Type B pancreatic cell (in vitro differentiated cells): ENCODE measurements at regions not wholly inside any gene's neighbourhood (a gene's known extent, or its start where the extent isn't known, plus 50 kb on each side); places are given as distances from the start of the nearest gene placed in this dataset.

Source experiments
- DNase-seq: peaks from one replicate; pipeline ENCODE4 v3.0.0; 2021; ENCODE audit warnings: mixed read lengths; ENCODE audit not compliant: unreplicated experiment; ENCODE audit errors: extremely low spot score
- H3K27ac Mint-ChIP-seq: 2 replicates; pipeline ENCODE4 v1.8.0; 2021; ENCODE audit warnings: mild to moderate bottlenecking, mixed read lengths
- H3K27me3 Mint-ChIP-seq: 2 replicates; pipeline ENCODE4 v1.8.0; 2021; ENCODE audit warnings: mixed read lengths
- H3K36me3 Mint-ChIP-seq: 2 replicates; pipeline ENCODE4 v1.8.0; 2021; ENCODE audit warnings: mixed read lengths
- H3K4me1 Mint-ChIP-seq: one replicate; pipeline ENCODE4 v1.8.0; 2021; ENCODE audit warnings: mixed read lengths; ENCODE audit not compliant: unreplicated experiment
- H3K4me3 Mint-ChIP-seq: 2 replicates; pipeline ENCODE4 v1.8.0; 2021; ENCODE audit warnings: mild to moderate bottlenecking, mixed read lengths
- H3K9me3 Mint-ChIP-seq: 2 replicates; pipeline ENCODE4 v1.8.0; 2021; ENCODE audit warnings: mixed read lengths
- CTCF ChIP-seq: fragments of 200-600 bp; sonication (generic); conservative IDR thresholded peaks from 2 replicates; pipeline ENCODE4 v1.5.0; 2021; ENCODE audit warnings: antibody characterized with exemption, mild to moderate bottlenecking

- H3K9me3 Mint-ChIP-seq = no peaks in the 10 kb centered on the region
These were observed 1394.3 kb upstream of the LRRTM3 start for GRCh38 chr10:65531545-65531944.

DNA sequence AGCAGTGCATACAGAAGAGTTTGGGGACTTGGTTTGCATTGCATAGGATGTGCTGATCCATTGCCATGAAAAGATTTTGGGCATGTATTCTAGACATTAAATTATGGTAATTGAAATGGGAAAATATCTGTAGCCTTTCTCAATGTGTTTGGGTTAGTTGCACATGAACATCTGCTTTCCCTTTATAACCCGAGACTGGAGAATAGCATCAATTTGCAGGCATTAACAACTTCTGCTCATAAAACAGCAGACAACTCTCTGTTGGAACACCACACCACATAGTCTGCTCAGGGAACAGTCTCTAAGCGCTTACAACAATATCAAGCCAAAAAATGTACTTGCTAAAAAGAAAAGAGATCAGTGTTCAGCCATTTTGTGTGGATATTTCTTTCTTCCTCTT is 1391.1 kb upstream of the LRRTM3 start:
- Mint-ChIP-seq H3K36me3 (no peaks in the 10 kb centered on the region), H3K9me3 (no peaks in the 10 kb centered on the region), H3K4me1 (no peaks in the 10 kb centered on the region), H3K4me3 (no peak overlapping the region), H3K27me3 (no peaks in the 10 kb centered on the region), H3K27ac (no peak overlapping the region)
- no peak for TF ChIP-seq CTCF
- DNase-seq = no peak

More at GRCh38 chr10:65531545-65531944, 1394.3 kb upstream of the LRRTM3 start:
- no peak for TF ChIP-seq CTCF
- Mint-ChIP-seq H3K27ac (no peak overlapping the region), H3K27me3 (no peaks in the 10 kb centered on the region), H3K36me3 (no peaks in the 10 kb centered on the region), H3K4me3 (no peak overlapping the region), H3K4me1 (no peaks in the 10 kb centered on the region)
- no peak for DNase-seq

- TF ChIP-seq CTCF = no peak
- H3K27me3 Mint-ChIP-seq = no peaks in the 10 kb centered on the region
- H3K4me3 Mint-ChIP-seq = no peak overlapping the region
- no peaks in the 10 kb centered on the region for H3K9me3 Mint-ChIP-seq
- no peaks in the 10 kb centered on the region for H3K36me3 Mint-ChIP-seq
- H3K4me1 Mint-ChIP-seq = no peaks in the 10 kb centered on the region
- H3K27ac Mint-ChIP-seq = no peak overlapping the region
- no peak for DNase-seq
These were observed 1381.1 kb upstream of the LRRTM3 start for GRCh38 chr10:65544756-65545155.

GRCh38 chr10:65548001-65548400 is 1377.8 kb upstream of the LRRTM3 start:
- TF ChIP-seq CTCF = no peak
- H3K4me3 Mint-ChIP-seq = no peak overlapping the region
- DNase-seq = no peak
- H3K9me3 Mint-ChIP-seq = no peaks in the 10 kb centered on the region
- H3K27me3 Mint-ChIP-seq = no peaks in the 10 kb centered on the region
- H3K27ac Mint-ChIP-seq = no peak overlapping the region
- H3K4me1 Mint-ChIP-seq = no peaks in the 10 kb centered on the region
- H3K36me3 Mint-ChIP-seq = no peaks in the 10 kb centered on the region

DNA sequence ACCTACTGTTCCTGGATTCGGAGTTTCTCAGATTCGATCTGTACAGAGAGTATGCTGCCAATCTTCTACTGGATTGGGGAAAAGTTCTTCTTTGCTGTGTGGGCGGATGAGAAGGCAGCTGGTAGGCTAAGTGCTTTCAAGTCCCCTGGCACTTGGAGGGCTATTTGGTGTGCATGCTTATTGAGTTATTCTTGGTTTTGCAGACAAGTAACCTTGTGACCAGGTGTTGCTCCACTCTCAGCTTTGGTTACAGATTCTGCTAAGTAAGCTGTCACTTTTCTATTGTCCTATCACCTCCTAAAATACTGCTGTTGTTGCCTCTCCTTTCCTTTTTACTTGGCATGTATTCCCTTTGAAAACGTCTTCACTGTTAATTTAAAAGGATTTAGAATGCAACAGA is 1375.1 kb upstream of the LRRTM3 start:
- H3K27ac Mint-ChIP-seq = no peak overlapping the region
- H3K4me1 Mint-ChIP-seq = no peaks in the 10 kb centered on the region
- H3K9me3 Mint-ChIP-seq = no peaks in the 10 kb centered on the region
- TF ChIP-seq CTCF = no peak
- H3K27me3 Mint-ChIP-seq = no peaks in the 10 kb centered on the region
- no peak for DNase-seq
- H3K4me3 Mint-ChIP-seq = no peak overlapping the region
- H3K36me3 Mint-ChIP-seq = no peaks in the 10 kb centered on the region

DNA sequence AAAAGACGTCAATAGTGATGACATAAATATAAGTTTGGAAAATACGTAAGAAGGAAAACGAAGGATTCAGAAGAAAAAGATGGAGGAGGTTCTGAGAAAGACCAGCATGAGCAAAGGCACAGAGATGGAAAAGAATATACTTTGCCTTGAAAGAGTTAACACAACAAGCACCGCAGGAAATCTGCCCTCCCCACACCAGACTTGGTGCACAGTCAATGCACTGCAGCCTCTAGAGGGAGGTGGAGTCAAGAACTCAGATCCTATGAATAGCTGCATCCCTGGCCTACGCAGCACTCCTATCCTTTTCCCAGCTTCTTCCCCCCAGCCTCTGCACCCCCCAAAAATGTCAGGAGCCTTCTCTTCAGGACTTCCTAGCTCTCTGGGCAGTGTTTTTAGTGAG is 1370.6 kb upstream of the LRRTM3 start:
- Mint-ChIP-seq H3K4me3 (no peak overlapping the region), H3K27me3 (no peaks in the 10 kb centered on the region), H3K9me3 (peaks cover 4% of the 10 kb centered on the region), H3K36me3 (no peaks in the 10 kb centered on the region), H3K4me1 (no peaks in the 10 kb centered on the region), H3K27ac (no peak overlapping the region)
- no peak for DNase-seq
- TF ChIP-seq CTCF = no peak
